PFSK-1 (cell line): ENCODE measurements at regions not wholly inside any gene's neighbourhood (a gene's known extent, or its start where the extent isn't known, plus 50 kb on each side); places are given as distances from the start of the nearest gene placed in this dataset.

Source experiments
- FOXP2 ChIP-seq: optimal IDR thresholded peaks from 2 replicates; pipeline ENCODE3; 2011; ENCODE audit warnings: borderline replicate concordance, control low read depth, inconsistent platforms; ENCODE audit not compliant: insufficient read depth; ENCODE audit errors: extremely low read length, extremely low read depth
- POLR2AphosphoS5 ChIP-seq: IDR thresholded peaks from 2 replicates; pipeline ENCODE4 v1.6.1; 2012; ENCODE audit warnings: low read depth, mild to moderate bottlenecking, control low read depth, low read length, moderate library complexity
- REST ChIP-seq, 2 experiments: IDR thresholded peaks; 2 replicates each; pipeline versions ENCODE4 v1.6.1 to v1.8.0; 2011 to 2012; ENCODE audit warnings: low read depth in 2 of 2, low read length in 2 of 2, control low read depth in 1 of 2, inconsistent platforms in 1 of 2, mild to moderate bottlenecking in 1 of 2, moderate library complexity in 1 of 2; ENCODE audit not compliant: insufficient read depth in 1 of 2
- SIN3A ChIP-seq: IDR thresholded peaks from 2 replicates; pipeline ENCODE4 v1.6.1; 2012; ENCODE audit warnings: mild to moderate bottlenecking, low read length, moderate library complexity, borderline replicate concordance; ENCODE audit not compliant: insufficient read depth
- TAF1 ChIP-seq: IDR thresholded peaks from 2 replicates; pipeline ENCODE4 v1.6.1; 2012; ENCODE audit warnings: low read length, control low read depth, borderline replicate concordance; ENCODE audit not compliant: insufficient read depth

- TF ChIP-seq REST (IDR thresholded peaks at IDR 0.05; ENCODE audit: insufficient read depth in 1 of 2, low read depth in 2 of 2, low read length in 2 of 2) = no peak
- TF ChIP-seq SIN3A = no peak
- TF ChIP-seq TAF1 = no peak
- TF ChIP-seq POLR2AphosphoS5 = no peak
- no peak for TF ChIP-seq FOXP2
These were observed 169.2 kb upstream of the HMGA2 start for GRCh38 chr12:65655074-65655493.

GRCh38 chr12:65656156-65656882 is 168.0 kb upstream of the HMGA2 start:
- TF ChIP-seq REST (IDR thresholded peaks at IDR 0.05; ENCODE audit: insufficient read depth in 1 of 2, low read depth in 2 of 2, low read length in 2 of 2) (no peak), POLR2AphosphoS5 (no peak), SIN3A (no peak), FOXP2 (no peak), TAF1 (no peak)

- TF ChIP-seq FOXP2 (no peak), SIN3A (no peak), POLR2AphosphoS5 (no peak)
These were observed 167.4 kb upstream of the HMGA2 start for GRCh38 chr12:65656891-65657351.

- TF ChIP-seq SIN3A (no peak), FOXP2 (no peak), TAF1 (no peak), REST (IDR thresholded peaks at IDR 0.05; ENCODE audit: insufficient read depth in 1 of 2, low read depth in 2 of 2, low read length in 2 of 2) (no peak), POLR2AphosphoS5 (no peak)
These were observed 166.6 kb upstream of the HMGA2 start for GRCh38 chr12:65657635-65658034.

GRCh38 chr12:65658360-65658759 is 165.9 kb upstream of the HMGA2 start:
- TF ChIP-seq REST (IDR thresholded peaks at IDR 0.05; ENCODE audit: insufficient read depth in 1 of 2, low read depth in 2 of 2, low read length in 2 of 2) = no peak
- no peak for TF ChIP-seq SIN3A
- no peak for TF ChIP-seq TAF1
- no peak for TF ChIP-seq FOXP2
- TF ChIP-seq POLR2AphosphoS5 = no peak
